ENCODE measurements at regions not wholly inside any gene's neighbourhood (a gene's known extent, or its start where the extent isn't known, plus 50 kb on each side); places are given as distances from the start of the nearest gene placed in this dataset.

DNA sequence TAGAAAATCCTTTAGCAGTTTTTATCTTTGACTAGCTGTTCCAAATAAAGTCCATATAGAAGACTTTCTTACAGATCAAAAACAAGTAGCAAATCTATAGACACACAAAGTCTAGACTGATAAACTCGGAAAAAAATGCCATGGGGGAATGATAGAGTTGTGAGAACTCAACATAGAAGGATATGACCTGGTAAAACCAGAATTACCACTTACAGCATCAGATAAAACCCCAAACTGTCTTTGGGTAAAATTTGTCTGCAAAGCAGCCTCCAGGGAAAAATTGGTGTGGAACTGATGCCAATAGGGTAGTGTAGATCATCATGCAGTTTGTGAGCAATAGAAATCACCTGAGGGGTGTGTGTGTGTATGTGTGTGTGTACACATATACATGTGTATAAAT lies 579.1 kb downstream of the SPOCK3 start:
- no peak for DNase-seq

DNA sequence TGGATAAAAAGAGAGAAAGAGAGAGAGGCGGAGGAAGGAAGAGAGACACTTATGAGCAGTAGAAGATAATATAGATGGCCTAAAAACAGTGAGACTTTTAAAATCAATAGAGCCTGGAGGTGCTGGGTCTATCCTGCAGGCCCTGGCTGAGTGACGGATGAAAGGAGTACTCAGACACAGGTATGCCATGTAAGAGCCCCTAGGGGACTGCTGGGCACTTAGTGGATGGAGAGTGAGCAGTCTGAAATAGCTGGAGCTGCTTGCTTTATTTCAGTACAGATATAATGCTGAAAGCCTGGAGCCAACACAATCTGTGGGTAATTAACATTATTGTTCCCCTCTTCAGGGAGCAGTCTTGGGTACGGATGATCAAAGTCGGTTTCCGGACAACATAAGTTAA lies 578.6 kb downstream of the SPOCK3 start:
- no peak for DNase-seq

DNA sequence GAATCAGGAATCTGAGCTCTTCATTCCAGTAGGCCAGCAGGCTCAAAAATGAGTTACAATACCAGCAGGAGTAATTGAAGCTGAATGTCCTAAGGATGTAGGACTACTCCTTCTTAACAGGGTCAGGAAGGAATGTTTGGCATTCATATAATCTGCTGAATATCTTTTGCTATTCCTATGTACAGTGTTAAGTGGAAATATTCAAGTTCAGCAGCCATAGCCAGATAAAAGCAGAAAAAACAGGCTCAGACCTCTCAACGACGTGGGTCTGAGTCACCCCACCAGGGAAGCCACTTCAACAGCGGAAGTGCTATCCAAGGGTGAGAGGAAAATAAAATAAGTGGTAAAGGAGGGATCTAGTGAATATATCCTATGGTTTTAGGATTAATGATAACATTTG lies 577.0 kb downstream of the SPOCK3 start:
- DNase-seq = no peak

DNA sequence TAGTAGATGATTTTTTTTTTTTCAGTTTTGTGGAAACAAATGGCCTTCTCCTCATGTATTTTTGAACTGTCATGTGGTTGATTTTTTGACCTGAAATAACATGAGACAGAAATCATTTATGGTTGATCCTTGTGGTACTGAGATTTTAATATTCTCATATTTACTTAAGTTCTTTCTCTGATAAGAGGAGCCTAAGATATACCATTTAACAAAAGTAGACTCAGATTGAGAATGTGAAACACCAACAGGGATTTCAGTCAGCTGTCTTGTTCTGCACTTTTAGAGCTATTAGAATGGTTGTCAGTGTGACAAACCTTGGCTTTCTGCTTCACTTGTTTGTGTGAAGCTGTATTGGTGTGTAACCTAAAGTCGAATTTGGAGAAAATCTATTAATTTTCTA lies 575.7 kb downstream of the SPOCK3 start:
- no peak for DNase-seq

DNA sequence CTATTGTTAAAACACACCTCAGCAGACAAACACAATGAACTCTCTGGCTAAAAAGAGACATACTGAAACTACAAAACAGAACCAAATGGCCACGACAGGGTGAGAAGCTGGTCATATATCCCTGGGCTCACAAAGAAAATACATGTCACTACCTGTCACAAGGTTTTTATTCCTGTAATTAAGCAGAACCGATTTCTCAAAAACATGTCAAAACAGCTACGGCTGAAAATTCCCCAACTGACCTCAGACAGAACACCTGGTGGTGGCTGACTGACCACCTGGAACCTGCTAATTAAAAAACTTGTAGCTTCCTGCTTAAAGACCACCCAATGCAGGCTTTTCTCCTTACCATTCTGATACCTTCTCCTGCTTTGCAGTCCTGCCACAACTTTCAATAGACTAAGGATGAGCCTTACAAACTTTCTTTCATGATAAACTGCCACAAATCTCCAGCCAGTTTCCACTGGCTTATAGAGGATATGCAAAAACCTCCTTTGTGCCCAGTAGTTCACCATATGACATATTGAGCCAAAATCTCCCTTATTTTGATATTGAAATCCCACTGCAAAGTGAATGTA lies 571.9 kb downstream of the SPOCK3 start:
- DNase-seq = no peak

DNA sequence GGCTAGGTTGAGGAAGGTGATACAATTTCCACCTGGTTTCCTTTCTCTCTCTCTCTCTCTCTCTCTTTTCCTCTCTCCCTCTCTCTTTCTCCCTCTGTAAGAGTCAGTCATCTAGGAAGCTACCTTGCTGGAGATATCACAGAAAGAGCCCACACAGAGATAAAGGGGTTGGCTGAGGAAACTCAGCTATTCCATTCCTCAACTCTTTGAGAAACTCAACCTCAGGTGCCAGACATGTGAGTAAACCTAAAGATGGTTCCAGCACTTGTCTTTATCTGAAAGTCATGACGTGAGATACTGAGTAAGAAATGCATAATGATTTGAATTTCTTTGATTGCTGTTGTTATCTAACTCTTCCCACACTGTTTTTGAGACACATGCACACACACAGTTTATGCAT lies 564.0 kb downstream of the SPOCK3 start:
- no peak for DNase-seq

DNA sequence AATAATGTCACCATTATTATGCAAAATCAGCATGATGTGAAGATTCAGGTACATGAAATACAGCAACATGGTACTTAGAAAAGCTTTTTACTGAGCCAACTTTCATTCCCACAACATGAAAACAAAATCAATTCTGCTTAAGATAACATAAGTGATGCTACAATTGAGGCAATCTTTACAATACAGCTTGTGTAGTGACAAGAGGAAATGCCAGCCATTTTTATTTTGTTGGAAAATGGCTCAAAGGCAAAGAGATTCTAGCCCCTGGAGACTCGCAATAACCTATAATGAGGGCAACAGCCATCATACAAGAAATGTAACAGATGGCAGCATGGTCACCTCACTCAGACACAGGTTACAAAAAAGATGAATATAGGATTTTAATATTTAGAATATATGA lies 560.4 kb downstream of the SPOCK3 start:
- no peak for DNase-seq

DNA sequence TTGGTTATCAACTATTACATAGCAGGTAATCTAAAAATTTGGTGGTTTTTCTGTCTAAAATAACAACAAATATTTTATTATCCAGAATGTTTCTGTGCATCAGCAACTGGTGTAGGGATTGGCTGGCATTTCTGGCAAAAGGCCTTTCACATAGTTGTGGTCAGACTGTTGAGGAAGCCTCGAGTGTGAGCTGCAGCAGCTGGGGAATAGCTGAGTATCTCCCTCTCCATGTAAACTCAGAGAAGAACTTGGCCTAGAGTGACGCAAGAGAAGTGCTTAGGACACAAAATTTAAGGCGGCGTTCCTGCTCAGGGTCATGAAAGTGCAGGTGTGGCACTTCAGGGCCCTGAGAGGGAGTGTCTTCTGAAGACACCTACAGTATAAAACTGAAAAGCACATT lies 558.9 kb downstream of the SPOCK3 start:
- no peak for DNase-seq

DNA sequence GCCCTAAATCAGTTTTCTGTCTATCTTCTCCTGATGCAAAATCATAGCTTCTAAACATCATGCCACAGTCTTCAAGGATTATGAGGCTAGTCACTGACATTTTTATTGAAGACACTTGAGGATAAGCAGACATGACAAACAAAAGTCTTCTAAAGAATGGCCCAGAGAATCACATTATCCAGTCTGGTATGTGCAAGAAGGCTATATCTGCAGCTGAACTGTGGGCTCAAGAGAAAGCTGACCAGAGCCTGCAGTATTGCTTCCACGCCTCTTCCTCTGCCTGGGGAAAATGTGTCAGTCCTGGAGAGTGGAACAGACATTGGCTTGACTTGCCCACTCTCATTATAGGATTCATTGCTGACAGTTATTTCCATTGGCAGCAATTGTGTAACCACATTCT lies 553.5 kb downstream of the SPOCK3 start:
- DNase-seq = no peak

DNA sequence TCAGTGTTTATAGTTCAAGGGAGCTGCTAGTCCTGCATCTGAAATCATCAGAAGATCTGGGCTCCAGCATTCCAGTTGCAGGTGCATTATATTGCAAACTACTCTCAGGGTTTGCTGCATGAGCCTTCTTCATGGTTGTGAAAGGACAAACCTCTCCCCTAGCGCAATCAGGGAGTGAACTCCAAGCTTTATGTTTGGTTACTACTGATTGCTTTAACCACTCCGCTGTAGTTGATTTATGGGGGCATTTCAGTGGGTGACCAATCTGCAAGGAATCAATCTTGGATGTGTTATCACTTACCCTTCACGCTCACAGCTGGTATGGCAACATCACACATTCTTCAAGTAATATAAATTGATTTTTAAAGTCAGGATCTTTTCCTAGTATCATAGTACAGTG lies 552.1 kb downstream of the SPOCK3 start:
- DNase-seq = no peak

Data from T-helper 2 cell (primary cell).